Jurkat, Clone E6-1 (cell line): ENCODE measurements at regions not wholly inside any gene's neighbourhood (a gene's known extent, or its start where the extent isn't known, plus 50 kb on each side); places are given as distances from the start of the nearest gene placed in this dataset.
"Not testable (repeated sequence)": the region's sequence is repeated elsewhere in the genome, so short reads cannot be mapped to it uniquely, and the experiment has no call there.

Source experiments
- DNase-seq: peaks from one replicate; pipeline ENCODE4 v3.0.0-alpha.2; 2011; ENCODE audit warnings: low read depth, low spot score
- H3K4me3 ChIP-seq: 2 replicates; pipeline ENCODE4 v1.5.1; 2011; ENCODE audit warnings: mild to moderate bottlenecking, low read length, control low read depth, moderate library complexity

DNA sequence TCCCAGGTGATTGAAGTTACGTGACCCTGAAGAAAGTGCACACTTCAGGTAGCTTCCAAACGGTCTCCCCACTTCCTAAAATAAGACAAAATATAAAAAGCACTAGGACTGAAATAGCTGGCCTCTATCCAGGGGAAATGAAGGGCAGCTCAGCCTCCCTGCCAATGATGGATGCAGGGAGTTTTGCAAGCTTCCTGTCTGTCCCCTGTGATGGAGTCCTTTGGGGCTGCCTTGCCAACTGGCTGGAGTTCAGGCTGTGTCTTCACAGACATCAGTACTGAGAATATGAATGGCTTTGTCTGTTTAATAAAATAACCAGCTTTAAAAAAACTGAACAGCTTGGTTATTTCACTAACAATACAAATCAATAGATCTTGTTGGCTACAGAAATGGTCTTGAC lies 101.4 kb upstream of the GPR12 start:
- DNase-seq: no peak
- H3K4me3 ChIP-seq: no peak overlapping the region

DNA sequence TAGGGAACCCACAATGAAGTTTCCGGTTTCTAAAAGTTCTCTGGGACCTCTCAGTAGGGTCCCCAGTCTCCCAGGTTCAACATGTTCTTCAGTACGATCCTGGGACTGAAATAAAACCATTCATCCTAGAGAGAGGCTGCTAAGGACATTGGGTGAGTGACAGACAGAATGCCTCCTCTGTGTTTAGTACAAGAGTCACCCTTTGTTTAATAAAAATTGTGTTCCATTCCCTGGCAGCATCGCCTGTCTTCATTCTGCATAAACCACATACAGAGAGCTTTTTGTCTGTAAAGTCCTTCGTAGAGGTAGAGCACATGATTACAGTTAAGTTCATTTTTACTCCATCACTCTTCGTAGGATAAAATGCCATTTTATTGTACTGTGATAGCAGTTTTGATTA lies 95.3 kb upstream of the GPR12 start:
- DNase-seq: no peak
- no peak overlapping the region for H3K4me3 ChIP-seq

DNA sequence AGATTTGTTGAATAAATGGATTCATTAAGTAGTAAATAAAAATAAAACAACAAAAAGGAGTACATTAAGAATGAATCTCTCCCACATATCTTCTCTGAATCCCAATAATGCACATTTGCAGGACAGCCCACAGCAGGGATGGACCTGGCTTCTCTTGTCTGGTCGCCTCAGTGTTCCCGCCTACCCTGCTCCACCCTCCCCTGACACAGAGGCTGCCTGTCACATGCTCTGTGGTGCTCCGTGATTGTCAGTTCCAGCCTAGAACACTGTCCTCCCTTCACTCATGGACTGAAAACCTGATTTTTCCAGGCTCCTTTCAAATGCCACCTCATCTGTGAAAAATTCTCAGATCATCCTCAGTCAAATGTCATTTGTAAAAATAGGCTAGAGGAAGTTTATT lies 94.5 kb upstream of the GPR12 start:
- H3K4me3 ChIP-seq: no peak overlapping the region
- no peak for DNase-seq

DNA sequence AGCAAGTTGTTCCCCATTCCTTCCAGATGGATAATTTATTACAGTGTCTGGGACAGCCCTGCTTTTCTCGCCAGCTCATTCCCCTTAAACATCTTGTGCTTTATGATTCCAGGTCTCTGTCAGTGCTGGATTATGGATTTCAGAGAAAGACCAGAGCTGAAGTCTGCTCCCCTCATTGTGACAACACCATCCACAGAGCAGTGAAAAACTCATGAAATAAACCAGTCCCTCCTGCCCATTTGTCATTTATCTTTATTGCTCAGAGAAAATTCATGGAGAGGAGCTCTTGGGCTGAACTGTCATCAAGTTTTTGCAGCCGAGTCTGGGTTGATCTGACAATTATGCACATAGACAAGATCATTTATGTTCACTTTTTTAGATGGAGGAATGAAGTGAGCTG lies 92.7 kb upstream of the GPR12 start:
- no peak for DNase-seq
- H3K4me3 ChIP-seq: no peak overlapping the region

DNA sequence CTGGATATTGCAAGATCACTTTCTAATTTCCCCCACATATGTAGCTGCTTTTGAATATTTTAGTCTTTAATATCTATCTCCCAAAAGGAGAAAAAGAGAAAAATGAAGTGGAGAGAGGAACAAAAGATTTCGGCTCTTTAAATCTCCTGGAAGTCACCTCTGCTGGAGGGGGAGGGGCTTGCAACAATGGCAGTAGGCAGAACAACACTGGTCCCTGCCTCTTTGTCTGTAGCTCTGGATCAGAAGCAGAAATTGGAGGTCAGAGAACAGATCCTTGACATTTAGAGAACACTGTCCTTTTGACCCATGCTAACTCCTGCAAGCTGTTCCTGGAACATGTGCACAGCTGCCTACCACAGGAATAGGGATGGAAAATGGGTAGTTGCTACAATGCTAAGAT lies 86.7 kb upstream of the GPR12 start:
- no peak for DNase-seq
- H3K4me3 ChIP-seq: no peak overlapping the region

DNA sequence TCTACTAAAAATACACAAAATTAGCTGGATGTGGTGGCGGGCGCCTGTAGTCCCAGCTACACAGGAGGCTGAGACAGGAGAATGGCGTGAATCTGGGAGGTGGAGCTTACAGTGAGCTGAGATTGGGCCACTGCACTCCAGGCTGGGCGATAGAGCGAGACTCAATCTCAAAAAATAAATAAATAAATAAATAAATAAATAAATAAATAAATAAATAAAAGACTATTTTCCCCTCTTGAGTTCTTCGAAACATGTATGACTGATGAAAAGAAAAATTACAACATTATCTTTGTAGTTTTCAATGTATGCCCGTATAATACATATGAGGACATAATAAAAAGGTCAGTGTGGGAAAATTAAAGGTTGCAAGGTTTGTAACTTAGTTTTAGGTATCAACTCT lies 84.5 kb upstream of the GPR12 start:
- DNase-seq, H3K4me3 ChIP-seq: not testable (repeated sequence)

DNA sequence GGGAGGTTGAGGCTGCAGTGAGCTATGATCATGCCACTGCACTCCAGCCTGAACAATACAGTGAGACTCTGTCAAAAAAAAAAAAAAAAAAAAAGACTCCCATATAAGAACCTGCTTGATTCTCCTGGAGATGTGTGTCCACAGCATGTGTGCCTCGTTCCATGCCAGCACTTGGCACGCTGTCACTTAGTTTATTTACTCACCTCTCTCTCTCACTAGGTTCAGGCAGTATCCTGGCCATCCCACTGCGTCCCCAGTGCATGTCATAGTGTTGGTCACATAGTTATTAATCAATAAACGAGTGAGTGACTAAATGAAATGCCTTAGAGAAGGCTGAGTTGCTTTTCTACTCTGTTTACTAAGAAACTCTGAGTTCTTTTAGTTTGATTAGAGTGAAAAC lies 79.1 kb upstream of the GPR12 start:
- DNase-seq: no peak
- no peak overlapping the region for H3K4me3 ChIP-seq

DNA sequence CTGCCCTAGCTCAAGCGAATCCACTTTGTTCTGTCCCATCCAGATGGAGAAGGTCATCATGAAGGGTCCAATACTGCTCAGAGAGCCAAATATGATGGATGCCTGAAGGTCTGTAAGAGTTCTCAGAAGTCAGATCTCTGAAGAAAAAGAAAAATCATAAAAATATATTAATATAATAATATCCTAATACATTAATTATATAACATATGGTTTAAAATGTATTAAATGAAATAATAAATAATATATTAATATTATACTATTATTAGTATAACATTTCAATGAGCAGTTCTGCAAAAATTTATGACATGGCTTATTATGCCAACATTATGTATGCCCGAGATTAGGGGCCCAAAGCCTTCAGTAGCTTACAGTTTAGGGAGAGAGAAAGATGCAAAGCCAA lies 78.2 kb upstream of the GPR12 start:
- no peak for DNase-seq
- H3K4me3 ChIP-seq: no peak overlapping the region

DNA sequence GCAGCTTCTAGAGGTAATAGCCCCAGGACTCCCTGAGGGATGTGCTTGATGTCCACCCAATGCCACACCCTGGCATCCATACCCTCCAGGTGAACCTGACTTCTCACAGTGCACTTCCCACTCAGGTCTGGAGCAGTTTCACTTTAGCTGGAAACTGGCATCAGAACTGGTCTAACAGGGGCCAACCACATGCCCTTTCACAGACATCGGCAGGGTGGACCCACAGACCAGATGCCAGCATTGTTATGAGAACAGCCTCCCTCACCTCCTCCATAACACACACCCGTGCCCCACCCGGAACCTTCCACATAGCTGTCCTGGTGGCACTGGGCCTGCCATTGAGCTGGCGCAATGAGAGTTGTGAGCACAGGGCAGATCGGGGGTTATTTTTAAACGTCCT lies 77.4 kb upstream of the GPR12 start:
- DNase-seq: no peak
- H3K4me3 ChIP-seq: no peak overlapping the region

DNA sequence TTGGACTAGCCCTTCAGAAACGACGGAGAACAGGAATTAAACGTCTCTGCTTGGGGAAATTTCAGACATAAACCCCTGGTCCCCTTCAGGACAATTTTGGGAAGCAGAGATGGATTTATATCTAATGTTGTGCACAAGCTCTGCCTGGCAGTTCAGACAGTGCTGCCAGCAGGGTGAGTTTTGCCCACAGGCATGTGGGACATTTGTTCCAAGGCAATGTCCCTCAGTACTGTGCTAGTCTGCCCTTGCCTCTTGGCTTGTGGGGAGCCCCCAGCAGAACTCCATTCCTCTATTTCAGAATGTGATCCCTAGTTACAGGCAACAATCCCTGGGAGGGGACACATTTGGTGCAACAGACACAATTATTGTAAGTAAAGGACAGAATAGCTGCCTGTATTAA lies 76.5 kb upstream of the GPR12 start:
- H3K4me3 ChIP-seq: no peak overlapping the region
- no peak for DNase-seq

DNA sequence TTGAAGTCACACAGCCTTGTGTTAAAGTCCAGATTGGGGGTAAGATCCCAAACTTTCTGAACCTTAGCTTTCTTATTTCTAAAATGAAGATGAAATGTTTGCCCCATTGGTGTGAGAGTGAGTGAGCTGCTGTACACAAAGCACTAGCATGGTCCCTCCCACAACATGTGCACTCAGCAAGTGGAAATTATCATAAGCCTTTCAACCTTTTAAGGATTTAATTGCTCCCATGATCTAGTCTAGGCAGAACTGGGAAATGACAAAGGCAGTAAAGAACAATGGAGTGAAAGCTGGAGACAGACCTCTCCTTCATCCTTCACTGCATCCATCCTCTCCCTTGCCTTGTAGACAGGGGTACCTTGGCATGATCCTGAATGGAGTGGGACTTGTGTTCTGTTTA lies 76.0 kb upstream of the GPR12 start:
- no peak for DNase-seq
- no peak overlapping the region for H3K4me3 ChIP-seq

DNA sequence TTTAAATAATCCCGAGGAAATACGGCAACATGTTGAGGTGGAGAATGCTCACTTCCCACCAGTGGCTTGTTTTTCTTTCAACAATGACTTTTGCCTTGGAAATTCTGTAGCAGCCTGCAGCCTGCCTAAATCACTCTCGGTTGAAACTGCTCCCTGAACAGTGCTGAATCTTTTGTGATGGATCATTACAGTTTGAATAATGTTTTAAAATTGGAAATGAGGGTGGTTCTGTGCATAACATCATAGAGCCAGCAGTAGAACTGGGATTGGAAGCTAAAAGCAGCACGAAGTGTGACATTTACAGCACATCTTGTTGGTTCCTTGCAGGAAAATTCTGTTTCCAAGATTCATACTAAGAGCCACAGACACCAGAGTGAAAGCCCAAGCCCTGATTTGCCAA lies 74.1 kb upstream of the GPR12 start:
- DNase-seq: no peak
- H3K4me3 ChIP-seq: no peak overlapping the region

DNA sequence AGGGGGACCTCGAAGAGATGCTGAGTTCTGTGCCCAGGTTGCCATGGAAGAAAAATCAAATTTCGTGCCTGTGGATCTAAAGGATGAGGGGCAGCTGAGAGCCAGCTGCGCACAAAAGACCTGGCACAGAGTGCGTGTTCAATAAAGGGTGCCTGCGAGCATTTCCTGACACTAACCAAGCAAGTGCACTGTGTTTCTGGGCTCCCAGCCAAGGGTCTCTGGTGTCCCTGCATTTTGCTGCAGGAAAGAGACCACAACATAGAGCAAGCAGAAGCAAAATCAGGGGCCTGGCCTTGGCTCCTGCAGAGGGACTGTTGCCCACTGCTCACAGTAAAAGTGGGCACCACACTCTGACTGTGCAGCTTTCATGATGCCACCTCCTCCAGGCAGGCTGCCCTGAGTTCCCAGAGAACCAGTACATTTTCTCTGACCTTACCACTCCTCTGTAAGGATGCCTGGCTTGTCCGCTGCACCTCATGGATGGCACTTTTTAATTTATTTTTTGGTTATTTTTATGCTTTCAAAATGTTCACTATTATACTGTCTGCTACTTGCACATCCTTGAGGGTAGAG lies 70.8 kb upstream of the GPR12 start:
- H3K4me3 ChIP-seq: no peak overlapping the region
- DNase-seq: no peak

DNA sequence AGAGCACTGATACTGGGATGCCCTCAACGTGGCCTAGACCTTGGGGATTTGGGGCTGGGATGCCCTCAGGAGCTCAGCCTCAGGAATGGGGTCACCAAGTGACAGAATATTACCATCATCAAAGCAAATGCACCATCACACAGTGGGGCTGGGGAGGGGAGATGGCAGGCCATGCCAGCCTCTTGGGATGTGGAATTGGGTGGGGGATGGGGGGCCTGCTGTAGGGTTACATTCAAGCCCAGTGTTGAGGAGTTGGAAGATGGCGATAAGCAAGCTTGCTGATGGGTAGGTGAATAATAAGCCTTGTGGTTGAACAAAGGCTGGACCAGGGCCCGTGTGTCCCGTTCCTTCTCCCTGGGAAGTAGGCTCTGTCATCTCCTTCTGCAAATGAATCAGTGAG lies 69.1 kb upstream of the GPR12 start:
- no peak overlapping the region for H3K4me3 ChIP-seq
- no peak for DNase-seq

DNA sequence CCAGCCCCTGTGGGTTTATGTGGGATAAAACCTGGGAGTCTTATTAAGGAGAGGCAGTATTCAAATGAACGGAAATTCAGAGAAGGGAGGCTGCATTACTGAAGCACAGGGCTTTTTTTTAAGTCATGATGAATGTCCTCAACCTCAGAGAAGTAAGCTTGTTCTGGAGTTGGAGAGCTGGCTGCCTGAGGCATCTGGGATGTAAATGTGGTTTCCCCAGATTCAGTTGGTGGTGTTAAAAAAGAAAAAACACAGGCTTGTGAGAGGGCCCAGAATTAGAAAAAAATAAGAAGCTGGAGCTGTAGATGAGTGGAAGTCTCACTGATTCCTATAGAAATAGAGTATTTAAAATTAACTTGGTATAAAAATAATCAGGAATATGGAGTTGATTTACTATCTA lies 64.0 kb upstream of the GPR12 start:
- no peak overlapping the region for H3K4me3 ChIP-seq
- no peak for DNase-seq

DNA sequence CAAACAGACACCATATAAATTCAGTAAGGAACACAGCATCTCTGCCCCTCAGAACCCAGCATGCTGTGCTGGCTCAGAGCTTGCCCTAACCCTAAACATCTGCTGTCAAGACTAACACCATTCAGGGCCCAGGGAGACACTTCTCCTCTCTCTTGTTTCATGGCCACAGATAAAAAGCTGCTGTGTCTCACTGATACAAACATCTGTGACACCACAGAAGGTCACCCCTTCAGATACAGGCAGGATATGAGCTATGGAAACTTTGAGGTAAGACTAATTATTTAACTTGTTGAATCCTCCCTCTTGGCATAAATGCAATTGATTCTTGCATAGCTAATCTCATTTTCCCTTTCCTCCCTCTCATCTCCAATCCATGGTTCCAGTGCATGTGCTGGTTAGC lies 61.6 kb upstream of the GPR12 start:
- no peak overlapping the region for H3K4me3 ChIP-seq
- DNase-seq: no peak

DNA sequence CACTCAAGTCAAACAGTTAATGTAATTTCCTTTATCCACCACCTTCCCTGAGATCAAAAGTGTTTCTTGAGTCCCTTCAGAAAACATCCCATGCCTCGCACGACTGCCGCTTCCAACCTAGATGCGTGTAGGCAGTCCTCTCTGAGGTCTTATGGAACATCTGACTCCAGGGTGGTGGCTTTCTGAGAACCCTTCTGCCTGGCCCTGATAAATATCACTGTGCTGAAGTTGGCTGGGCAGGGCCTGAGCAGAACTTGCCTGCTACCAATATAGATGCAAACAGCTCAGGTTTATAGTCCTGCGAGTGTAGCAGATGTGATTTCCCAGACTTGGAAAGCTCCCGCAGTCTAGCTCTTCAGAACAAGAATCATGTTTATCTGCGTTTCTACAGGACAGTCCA lies 61.1 kb upstream of the GPR12 start:
- H3K4me3 ChIP-seq: no peak overlapping the region
- DNase-seq: no peak

DNA sequence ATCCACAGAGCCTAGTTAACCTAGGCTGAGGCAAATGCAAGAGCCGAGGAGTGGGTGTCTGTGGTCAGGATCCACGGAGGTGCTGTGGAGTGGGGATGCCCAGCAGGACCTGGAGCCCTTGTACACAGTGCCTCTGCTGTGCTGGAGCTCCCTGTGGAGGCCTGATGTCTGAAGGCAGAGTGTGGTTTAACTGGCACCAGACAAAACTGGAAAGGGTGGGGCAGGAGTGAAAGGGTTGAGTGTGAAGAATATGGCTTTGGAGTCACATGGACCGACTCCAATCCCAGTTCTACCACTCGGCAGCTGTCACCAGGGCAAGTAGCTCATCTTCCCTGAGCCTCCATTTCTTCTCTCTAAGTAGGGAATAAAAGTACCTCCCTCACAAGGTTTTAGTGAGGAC lies 60.3 kb upstream of the GPR12 start:
- no peak overlapping the region for H3K4me3 ChIP-seq
- no peak for DNase-seq

DNA sequence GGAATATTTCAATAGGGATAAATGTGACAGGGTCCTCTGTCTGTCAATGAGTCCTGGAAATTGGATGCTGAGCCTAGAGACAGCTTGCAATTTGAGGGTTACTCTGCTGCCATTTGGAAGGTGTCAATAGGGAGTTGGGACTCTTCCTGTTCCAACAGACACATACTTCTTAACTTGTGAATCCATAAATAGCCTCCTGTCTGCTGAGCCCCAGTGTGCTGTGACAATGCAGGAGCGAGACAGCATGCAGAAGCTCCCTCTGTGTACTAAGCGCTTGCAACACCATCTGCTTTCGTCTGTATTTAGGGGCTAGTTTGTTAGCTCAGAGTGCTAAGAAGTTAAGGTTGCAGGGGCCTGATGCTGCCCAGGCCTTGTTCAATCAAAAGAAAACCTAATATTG lies 58.5 kb upstream of the GPR12 start:
- DNase-seq: no peak
- no peak overlapping the region for H3K4me3 ChIP-seq

DNA sequence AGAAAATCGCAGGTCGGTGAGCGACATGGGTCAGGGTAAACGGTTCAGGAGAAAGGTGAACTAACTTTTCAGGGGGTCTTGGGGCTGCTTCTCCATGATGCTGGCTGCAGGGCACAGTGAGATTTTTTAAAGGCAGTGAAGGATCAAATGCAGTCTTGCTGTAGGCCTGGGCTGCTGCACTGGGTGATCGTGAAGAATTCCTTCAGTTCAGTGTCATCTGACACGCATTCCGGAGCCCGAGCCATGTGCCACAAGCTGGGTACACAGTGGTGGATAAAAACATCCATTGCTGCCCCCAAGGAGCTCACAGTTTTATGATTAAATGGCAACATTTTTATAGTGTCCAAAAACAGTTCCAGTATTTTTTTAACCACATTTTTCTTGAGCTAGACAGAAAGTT lies 56.3 kb upstream of the GPR12 start:
- DNase-seq: no peak
- H3K4me3 ChIP-seq: no peak overlapping the region

DNA sequence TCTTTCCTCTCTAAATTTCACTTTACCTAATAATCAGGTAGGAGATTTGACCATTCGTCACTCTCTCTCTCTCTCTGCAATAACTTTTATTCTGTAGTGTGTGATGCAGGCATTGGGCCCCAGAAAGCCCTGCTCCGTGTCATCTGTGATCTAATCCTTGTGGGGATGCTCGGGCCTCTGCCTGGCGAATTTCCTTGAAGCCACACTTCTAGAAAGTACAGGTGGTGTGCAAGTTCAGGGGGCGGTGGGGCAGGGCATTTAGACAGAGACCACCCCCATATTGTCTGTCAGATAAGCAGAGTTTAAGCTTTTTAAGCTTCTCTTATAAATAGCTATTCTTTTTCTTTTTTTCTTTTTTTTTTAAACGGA lies 53.4 kb upstream of the GPR12 start:
- no peak for DNase-seq
- no peak overlapping the region for H3K4me3 ChIP-seq

DNA sequence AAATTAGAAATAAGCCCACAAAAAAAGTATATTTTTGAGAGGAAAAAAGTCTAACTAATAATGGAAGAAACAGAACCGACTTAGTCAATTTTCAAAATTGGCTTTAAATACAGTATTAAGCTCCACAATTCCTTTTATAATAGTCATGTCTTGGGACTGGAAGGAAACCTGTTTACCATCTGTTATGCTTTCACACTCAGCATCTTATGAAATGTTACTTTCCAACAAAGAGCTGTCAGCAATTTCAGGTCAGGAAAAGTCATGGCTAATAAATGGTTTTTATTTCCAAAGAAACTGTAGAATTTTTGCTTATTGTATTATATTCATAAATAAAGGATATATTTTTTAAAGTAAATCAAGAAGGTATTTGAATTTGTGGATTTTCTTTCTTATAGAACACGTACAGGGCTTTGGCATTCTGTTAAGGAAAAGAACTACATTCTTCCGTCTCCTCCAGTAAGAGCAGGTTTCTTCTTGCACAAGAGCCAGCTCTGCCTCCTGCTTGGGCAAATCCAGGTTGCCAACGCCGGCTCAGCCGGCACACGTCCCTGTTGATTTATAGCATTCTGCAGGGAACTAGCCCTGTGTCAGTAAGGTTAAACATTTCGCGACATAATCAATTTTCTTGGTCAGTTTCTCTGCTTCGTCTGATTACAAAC lies 52.9 kb upstream of the GPR12 start:
- H3K4me3 ChIP-seq: no peak overlapping the region
- no peak for DNase-seq
